Prostate gland (tissue), 2 donors: ENCODE measurements at regions not wholly inside any gene's neighbourhood (a gene's known extent, or its start where the extent isn't known, plus 50 kb on each side); places are given as distances from the start of the nearest gene placed in this dataset.
"Not testable (repeated sequence)": the region's sequence is repeated elsewhere in the genome, so short reads cannot be mapped to it uniquely, and the experiment has no call there.

ENCODE experiments used
- DNase-seq: peaks from one replicate; pipeline ENCODE4 v3.0.0-alpha.2; 2019; ENCODE audit warnings: low spot score
- H3K27ac ChIP-seq, 2 donors: fragments of 200-600 bp; sonication (generic); 2 replicates each; pipeline ENCODE4 v1.5.1; 2017 to 2019
- H3K27me3 ChIP-seq: fragments of 200-600 bp; sonication (generic); replicated peaks from 2 replicates; pipeline ENCODE4 v1.5.1; 2019; ENCODE audit not compliant: insufficient read depth
- H3K36me3 ChIP-seq, 2 donors: fragments of 200-600 bp; sonication (generic); 1 replicate in 1 of 2; 2 replicates in 1 of 2; pipeline versions ENCODE4 v1.5.1 to v1.8.1; 2017 to 2019
- H3K4me1 ChIP-seq: fragments of 200-600 bp; sonication (generic); replicated peaks from 2 replicates; pipeline ENCODE4 v1.5.1; 2019
- H3K4me3 ChIP-seq, 2 donors: fragments of 200-600 bp; sonication (generic); 2 replicates each; pipeline ENCODE4 v1.5.1; 2017 to 2019
- H3K9me3 ChIP-seq: fragments of 200-600 bp; sonication (generic); 2 replicates; pipeline ENCODE4 v1.5.1; 2017
- CTCF ChIP-seq, 4 experiments: fragments of 200-600 bp in 2 of 4; fragments of 450-650 bp in 2 of 4; sonication (generic) in 2 of 4; IDR thresholded peaks; 1 replicate in 3 of 4; 2 replicates in 1 of 4; pipeline ENCODE4 v1.5.1; 2016 to 2019; ENCODE audit warnings: antibody characterized with exemption in 4 of 4, mild to moderate bottlenecking in 2 of 4, moderate library complexity in 2 of 4
- POLR2A ChIP-seq: fragments of 450-650 bp; IDR thresholded peaks from one replicate; pipeline ENCODE4 v1.6.1; 2016; ENCODE audit warnings: antibody characterized with exemption, mild to moderate bottlenecking
- POLR2AphosphoS5 ChIP-seq: sonication (generic); formaldehyde crosslinking; IDR thresholded peaks from one replicate; pipeline ENCODE4 v1.6.1; 2017; ENCODE audit warnings: antibody characterized with exemption
- WGBS: methylation state at CpG from one replicate; pipeline ENCODE4 v1.1.5; 2018; 5-methylcytosine and 5-hydroxymethylcytosine counted together
- intact Hi-C: fragments of 100-400 bp; cut with DNase I; formaldehyde crosslinking; loops from one replicate; pipeline ENCODE4 v1.14.2; 2022

DNA sequence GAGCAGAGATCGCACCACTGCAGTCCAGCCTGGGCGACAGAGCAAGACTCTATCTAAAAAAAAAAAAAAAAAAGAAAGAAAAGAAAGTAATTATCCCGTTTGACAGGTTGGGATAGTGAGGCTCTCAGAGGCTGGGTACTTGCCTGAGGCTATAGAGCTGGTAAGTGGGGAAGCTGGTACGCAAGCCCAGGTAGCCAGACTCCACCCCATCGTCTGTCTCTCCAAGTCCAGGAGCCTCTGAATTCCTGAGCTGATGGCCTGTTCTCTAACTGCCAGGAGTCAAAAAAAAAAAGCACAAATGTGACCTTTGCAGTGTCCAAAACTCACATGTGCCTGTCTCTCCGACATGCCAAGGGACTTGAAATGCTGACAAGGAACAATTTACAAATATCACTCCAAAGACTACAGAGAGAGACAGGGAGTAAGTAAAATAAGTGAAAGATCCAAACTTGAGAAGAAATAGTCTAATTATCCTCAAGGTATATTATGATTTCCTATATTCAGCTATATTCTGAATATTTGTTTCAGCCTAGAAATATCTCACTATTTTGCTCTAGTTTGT is 109.1 kb upstream of the SCAF8 start:
- Histone ChIP-seq H3K4me1 (no peaks in the 10 kb centered on the region), H3K27me3 (no peaks in the 10 kb centered on the region), H3K27ac (no peak overlapping the region), H3K36me3 (no peaks in the 10 kb centered on the region), H3K4me3 (no peak overlapping the region), H3K9me3 (no peaks in the 10 kb centered on the region)
- no peak for TF ChIP-seq POLR2A
- TF ChIP-seq POLR2AphosphoS5 = no peak
- no peak for TF ChIP-seq CTCF (IDR thresholded peaks at IDR 0.05)
- no peak for DNase-seq
- intact Hi-C loops = no loop called here
- WGBS = 84% methylated on average over 6 of the region's 6 CpGs

GRCh38 chr6:154624727-154625126 is 108.5 kb upstream of the SCAF8 start:
- H3K27ac ChIP-seq, DNase-seq, H3K36me3 ChIP-seq, H3K4me1 ChIP-seq, H3K27me3 ChIP-seq, H3K9me3 ChIP-seq, H3K4me3 ChIP-seq, intact Hi-C loops: not testable (repeated sequence)
- 82% methylated on average over 2 of the region's 2 CpGs for whole genome bisulfite sequencing

GRCh38 chr6:154625721-154626120 is 107.5 kb upstream of the SCAF8 start:
- Histone ChIP-seq H3K4me1 (no peaks in the 10 kb centered on the region), H3K9me3 (no peaks in the 10 kb centered on the region), H3K4me3 (no peak overlapping the region), H3K27ac (no peak overlapping the region), H3K27me3 (no peaks in the 10 kb centered on the region), H3K36me3 (no peaks in the 10 kb centered on the region)
- TF ChIP-seq POLR2AphosphoS5 (no peak), POLR2A (no peak), CTCF (IDR thresholded peaks at IDR 0.05) (no peak)
- WGBS = 78% methylated on average over 3 of the region's 3 CpGs
- intact Hi-C loops = no loop called here
- DNase-seq = no peak

- no peak overlapping the region for H3K4me3 ChIP-seq
- no peaks in the 10 kb centered on the region for H3K27me3 ChIP-seq
- H3K4me1 ChIP-seq = no peaks in the 10 kb centered on the region
- TF ChIP-seq POLR2AphosphoS5 (no peak), CTCF (IDR thresholded peaks at IDR 0.05) (no peak), POLR2A (no peak)
- no peaks in the 10 kb centered on the region for H3K36me3 ChIP-seq
- 94% methylated on average over 1 of the region's 1 CpG for WGBS
- no peak for DNase-seq
- intact Hi-C loops = no loop called here
- H3K9me3 ChIP-seq = no peaks in the 10 kb centered on the region
- H3K27ac ChIP-seq = no peak overlapping the region
Observed at GRCh38 chr6:154629127-154629526, 104.1 kb upstream of the SCAF8 start.

GRCh38 chr6:154632119-154632518 is 101.1 kb upstream of the SCAF8 start:
- Histone ChIP-seq H3K4me1 (no peaks in the 10 kb centered on the region), H3K36me3 (no peaks in the 10 kb centered on the region), H3K27me3 (no peaks in the 10 kb centered on the region), H3K9me3 (no peaks in the 10 kb centered on the region), H3K4me3 (no peak overlapping the region), H3K27ac (no peak overlapping the region)
- intact Hi-C loops = no loop called here
- 27% methylated on average over 2 of the region's 2 CpGs for WGBS
- DNase-seq = no peak
- TF ChIP-seq POLR2A (no peak), POLR2AphosphoS5 (no peak), CTCF (IDR thresholded peaks at IDR 0.05) (no peak)
